ENCODE measurements at regions not wholly inside any gene's neighbourhood (a gene's known extent, or its start where the extent isn't known, plus 50 kb on each side); places are given as distances from the start of the nearest gene placed in this dataset.
A peak's percentile ranks its signal among the peaks of the same experiment; 100 is the strongest.

GRCh38 chr5:33223563-33224284 lies 217.0 kb upstream of the TARS1 start:
- Histone ChIP-seq H4K20me1 (ENCODE audit: low read length) (no peaks in the 10 kb centered on the region), H3K9me3 (ENCODE audit: low read length) (no peaks in the 10 kb centered on the region), H3K9ac (ENCODE audit: low read length) (no peak overlapping the region), H3F3A (ENCODE audit: low read length, unreplicated experiment) (no peaks in the 10 kb centered on the region), H3K36me3 (ENCODE audit: low read depth, low read length) (no peaks in the 10 kb centered on the region), H3K27ac (ENCODE audit: low read length) (no peak overlapping the region), H3K4me1 (ENCODE audit: insufficient read depth, low read length) (peaks cover 5% of the 10 kb centered on the region; the same call in 1 of the 2 replicates), H3K4me3 (ENCODE audit: low read length) (no peak overlapping the region), H3K27me3 (ENCODE audit: low read length) (no peaks in the 10 kb centered on the region), H3K9me2 (replicated peaks; ENCODE audit: low read length) (0 out of 2 replicates have a peak, but pooled peaks cover 3% of the 10 kb centered on the region), H2AFZ (ENCODE audit: low read length) (no peak overlapping the region; the same call in 1 of the 2 replicates), H3K4me2 (ENCODE audit: low read length) (no peak overlapping the region), H3K79me2 (ENCODE audit: low read length) (no peaks in the 10 kb centered on the region)
- no TSS peak for BruUV-seq (replicated peaks)
- intact Hi-C loops (cut with micrococcal nuclease) = no loop called here
- POLR2A ChIA-PET (ENCODE audit: unreplicated experiment) = no interaction called here
- TF ChIP-seq EZH2 (IDR thresholded peaks at IDR 0.05; ENCODE audit: low read length, unreplicated experiment) (no peak), CTCF (conservative IDR thresholded peaks at IDR 0.05; ENCODE audit: low read depth, low read length) (no peak)
- ATAC-seq (peak; percentile 52), DNase-seq (no peak)
- CTCF ChIA-PET = no interaction called here

DNA sequence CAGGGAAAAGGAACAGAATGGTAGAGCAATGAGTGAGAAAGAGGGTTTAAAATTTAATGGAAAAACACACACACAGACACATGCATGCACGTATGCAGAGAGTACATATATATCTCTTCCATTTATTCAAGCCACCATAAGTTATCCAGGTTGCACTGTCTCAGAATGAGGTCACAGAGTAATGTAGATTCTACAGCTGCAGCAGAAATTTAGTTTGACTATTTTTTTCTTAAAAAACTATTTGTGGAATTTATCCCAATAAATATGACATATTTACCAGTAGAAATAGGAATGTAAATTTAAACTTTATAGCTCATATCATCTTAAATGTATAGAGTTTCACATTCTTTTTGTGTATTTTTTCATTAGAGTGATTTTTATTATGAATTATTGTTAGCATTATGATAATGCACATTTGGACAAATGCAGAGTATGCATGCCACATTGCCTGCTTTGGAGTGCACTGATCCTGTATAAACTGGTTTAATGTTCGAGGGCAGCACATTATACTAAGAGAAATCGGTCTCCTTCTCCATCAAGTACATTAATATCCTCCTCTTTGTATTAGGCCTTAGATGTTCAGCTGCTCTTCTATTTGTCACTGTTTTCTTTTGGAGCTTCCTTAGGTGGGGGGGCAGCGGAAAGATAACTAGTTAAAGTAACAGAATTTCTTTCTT lies 216.3 kb upstream of the TARS1 start:
- no peak overlapping the region; the same call in 1 of the 2 replicates for H2AFZ ChIP-seq (ENCODE audit: low read length)
- peaks cover 5% of the 10 kb centered on the region; the same call in 1 of the 2 replicates for H3K4me1 ChIP-seq (ENCODE audit: insufficient read depth, low read length)
- ChIA-PET CTCF (interaction anchor here (0.6 kb wide), 1 partner anchor 19 kb away, joined by 3 read pairs; no protein-coding TSS in a partner anchor), POLR2A (ENCODE audit: unreplicated experiment) (no interaction called here)
- peak; percentile 21 for ATAC-seq
- H3K4me3 ChIP-seq (ENCODE audit: low read length) = no peak overlapping the region
- intact Hi-C loops (cut with micrococcal nuclease) = no loop called here
- no peaks in the 10 kb centered on the region for H3K9me3 ChIP-seq (ENCODE audit: low read length)
- no peak for DNase-seq
- H3K36me3 ChIP-seq (ENCODE audit: low read depth, low read length) = no peaks in the 10 kb centered on the region
- H3K9me2 ChIP-seq (replicated peaks; ENCODE audit: low read length) = 0 out of 2 replicates have a peak, but pooled peaks cover 3% of the 10 kb centered on the region
- H3K27ac ChIP-seq (ENCODE audit: low read length) = no peak overlapping the region
- no peaks in the 10 kb centered on the region for H3F3A ChIP-seq (ENCODE audit: low read length, unreplicated experiment)
- H3K9ac ChIP-seq (ENCODE audit: low read length) = no peak overlapping the region
- no peaks in the 10 kb centered on the region for H3K79me2 ChIP-seq (ENCODE audit: low read length)
- no peaks in the 10 kb centered on the region for H4K20me1 ChIP-seq (ENCODE audit: low read length)
- no peaks in the 10 kb centered on the region for H3K27me3 ChIP-seq (ENCODE audit: low read length)
- no TSS peak for BruUV-seq (replicated peaks)
- H3K4me2 ChIP-seq (ENCODE audit: low read length) = no peak overlapping the region
- no peak for TF ChIP-seq EZH2phosphoT487 (IDR thresholded peaks at IDR 0.05; ENCODE audit: borderline replicate concordance, low read length)
- no peak for TF ChIP-seq EZH2 (IDR thresholded peaks at IDR 0.05; ENCODE audit: low read length, unreplicated experiment)
- no peak for TF ChIP-seq CTCF (conservative IDR thresholded peaks at IDR 0.05; ENCODE audit: low read depth, low read length)

DNA sequence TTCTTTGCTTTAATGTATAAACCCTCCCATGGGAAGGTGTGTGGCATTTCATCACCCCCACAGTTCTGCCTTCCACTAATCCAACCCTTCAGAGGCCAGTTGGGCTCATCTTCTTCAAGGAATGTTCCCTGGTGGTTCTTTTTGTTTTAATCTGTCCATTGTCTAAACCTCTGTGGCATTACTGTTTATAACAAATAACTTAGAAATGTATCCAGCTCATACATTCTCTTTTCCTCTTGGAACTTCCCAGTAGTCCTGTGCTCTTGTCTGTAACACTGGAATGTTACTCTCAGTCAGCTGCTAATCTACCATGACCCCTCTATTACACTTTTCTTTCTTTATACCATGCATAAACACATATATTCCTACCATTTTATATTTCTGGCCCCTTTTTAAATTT lies 213.5 kb upstream of the TARS1 start:
- no peak overlapping the region for H3K9ac ChIP-seq (ENCODE audit: low read length)
- no peaks in the 10 kb centered on the region for H3K27me3 ChIP-seq (ENCODE audit: low read length)
- no peak overlapping the region for H3K4me2 ChIP-seq (ENCODE audit: low read length)
- BruUV-seq (replicated peaks) = no TSS peak
- no peaks in the 10 kb centered on the region for H3K9me3 ChIP-seq (ENCODE audit: low read length)
- ChIA-PET CTCF (no interaction called here), POLR2A (ENCODE audit: unreplicated experiment) (no interaction called here)
- H2AFZ ChIP-seq (ENCODE audit: low read length) = no peak overlapping the region
- DNase-seq (no peak), ATAC-seq (no peak)
- no peak for TF ChIP-seq CTCF (conservative IDR thresholded peaks at IDR 0.05; ENCODE audit: low read depth, low read length)
- no peak for TF ChIP-seq EZH2 (IDR thresholded peaks at IDR 0.05; ENCODE audit: low read length, unreplicated experiment)
- TF ChIP-seq EZH2phosphoT487 (IDR thresholded peaks at IDR 0.05; ENCODE audit: borderline replicate concordance, low read length) = no peak
- no peaks in the 10 kb centered on the region for H3K79me2 ChIP-seq (ENCODE audit: low read length)
- H3K27ac ChIP-seq (ENCODE audit: low read length) = no peak overlapping the region
- intact Hi-C loops (cut with micrococcal nuclease) = no loop called here
- H4K20me1 ChIP-seq (ENCODE audit: low read length) = no peaks in the 10 kb centered on the region
- 0 out of 2 replicates have a peak, but pooled peaks cover 2% of the 10 kb centered on the region for H3K9me2 ChIP-seq (replicated peaks; ENCODE audit: low read length)
- H3K4me3 ChIP-seq (ENCODE audit: low read length) = no peak overlapping the region
- H3K36me3 ChIP-seq (ENCODE audit: low read depth, low read length) = no peaks in the 10 kb centered on the region
- H3K4me1 ChIP-seq (ENCODE audit: insufficient read depth, low read length) = peaks cover 5% of the 10 kb centered on the region; the same call in 1 of the 2 replicates
- no peaks in the 10 kb centered on the region for H3F3A ChIP-seq (ENCODE audit: low read length, unreplicated experiment)

All from PC-3 (cell line).